ENCODE measurements at regions not wholly inside any gene's neighbourhood (a gene's known extent, or its start where the extent isn't known, plus 50 kb on each side); places are given as distances from the start of the nearest gene placed in this dataset.

DNA sequence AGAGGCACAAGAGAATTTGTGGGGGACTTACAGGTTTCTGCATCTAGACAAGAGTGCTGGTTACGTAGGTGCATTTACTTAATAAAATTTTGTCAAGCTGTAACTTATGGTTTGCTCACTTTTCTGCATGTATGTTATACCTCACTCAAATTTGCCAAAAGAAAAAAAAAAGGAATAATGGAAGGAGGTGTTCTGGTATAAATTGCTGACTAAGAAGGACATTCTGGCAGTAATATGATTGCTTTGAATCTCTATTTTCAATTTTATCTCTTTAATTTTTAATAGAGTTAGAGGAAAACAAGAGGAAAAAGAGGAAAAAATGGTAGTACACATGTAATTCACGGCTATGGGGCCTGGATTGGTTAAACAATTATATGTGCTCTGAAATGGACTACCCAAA is 119.5 kb downstream of the DUSP10 start:
- TF ChIP-seq, protein P1, sequence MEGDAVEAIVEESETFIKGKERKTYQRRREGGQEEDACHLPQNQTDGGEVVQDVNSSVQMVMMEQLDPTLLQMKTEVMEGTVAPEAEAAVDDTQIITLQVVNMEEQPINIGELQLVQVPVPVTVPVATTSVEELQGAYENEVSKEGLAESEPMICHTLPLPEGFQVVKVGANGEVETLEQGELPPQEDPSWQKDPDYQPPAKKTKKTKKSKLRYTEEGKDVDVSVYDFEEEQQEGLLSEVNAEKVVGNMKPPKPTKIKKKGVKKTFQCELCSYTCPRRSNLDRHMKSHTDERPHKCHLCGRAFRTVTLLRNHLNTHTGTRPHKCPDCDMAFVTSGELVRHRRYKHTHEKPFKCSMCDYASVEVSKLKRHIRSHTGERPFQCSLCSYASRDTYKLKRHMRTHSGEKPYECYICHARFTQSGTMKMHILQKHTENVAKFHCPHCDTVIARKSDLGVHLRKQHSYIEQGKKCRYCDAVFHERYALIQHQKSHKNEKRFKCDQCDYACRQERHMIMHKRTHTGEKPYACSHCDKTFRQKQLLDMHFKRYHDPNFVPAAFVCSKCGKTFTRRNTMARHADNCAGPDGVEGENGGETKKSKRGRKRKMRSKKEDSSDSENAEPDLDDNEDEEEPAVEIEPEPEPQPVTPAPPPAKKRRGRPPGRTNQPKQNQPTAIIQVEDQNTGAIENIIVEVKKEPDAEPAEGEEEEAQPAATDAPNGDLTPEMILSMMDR (IDR thresholded peaks at IDR 0.05; ENCODE audit: low read depth, low read length), result no peak
- Histone ChIP-seq H3K4me3 (ENCODE audit: low read depth, low read length) (no peak overlapping the region), H3K27ac (ENCODE audit: low read depth, low read length) (no peak overlapping the region), H3K9me3 (ENCODE audit: control insufficient read depth, insufficient read depth, low read length) (no peaks in the 10 kb centered on the region), H3K27me3 (ENCODE audit: control insufficient read depth, insufficient read depth, low read length) (no peaks in the 10 kb centered on the region)
- POLR2A ChIA-PET, result no interaction called here
- CTCF ChIA-PET, result no interaction called here
- no peak for DNase-seq (ENCODE audit: low read depth, low spot score)

GRCh38 chr1:221625026-221625425 is 116.9 kb downstream of the DUSP10 start:
- H3K4me3 ChIP-seq (ENCODE audit: low read depth, low read length), result no peak overlapping the region
- TF ChIP-seq, protein P1 (IDR thresholded peaks at IDR 0.05; ENCODE audit: low read depth, low read length), result no peak
- no peak for DNase-seq (ENCODE audit: low read depth, low spot score)
- no peaks in the 10 kb centered on the region for H3K27me3 ChIP-seq (ENCODE audit: control insufficient read depth, insufficient read depth, low read length)
- H3K27ac ChIP-seq (ENCODE audit: low read depth, low read length), result no peak overlapping the region
- no peaks in the 10 kb centered on the region for H3K9me3 ChIP-seq (ENCODE audit: control insufficient read depth, insufficient read depth, low read length)
- CTCF ChIA-PET, result no interaction called here
- POLR2A ChIA-PET, result no interaction called here

DNA sequence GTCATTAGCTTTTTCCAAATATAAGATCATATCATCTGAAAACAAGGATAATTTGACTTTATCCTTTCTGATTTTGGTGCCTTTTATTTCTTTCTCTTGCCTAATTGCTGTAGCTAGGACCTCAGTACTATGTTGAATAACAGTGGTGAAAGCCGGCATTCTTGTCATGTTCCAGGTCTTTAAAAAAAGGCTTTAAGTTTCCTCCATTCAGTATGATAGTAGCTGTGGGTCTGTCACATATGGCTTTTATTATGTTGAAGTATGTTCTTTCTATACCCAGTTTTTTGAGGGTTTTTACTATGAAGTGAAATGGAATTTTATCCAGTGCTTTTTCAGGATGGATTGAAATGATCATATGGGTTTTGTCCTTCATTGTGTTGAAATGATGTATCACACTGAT is 115.8 kb downstream of the DUSP10 start:
- no peak for DNase-seq (ENCODE audit: low read depth, low spot score)
- Histone ChIP-seq H3K27me3 (ENCODE audit: control insufficient read depth, insufficient read depth, low read length) (no peaks in the 10 kb centered on the region), H3K4me3 (ENCODE audit: low read depth, low read length) (no peak overlapping the region), H3K27ac (ENCODE audit: low read depth, low read length) (no peak overlapping the region), H3K9me3 (ENCODE audit: control insufficient read depth, insufficient read depth, low read length) (no peaks in the 10 kb centered on the region)
- CTCF ChIA-PET, result no interaction called here
- TF ChIP-seq, protein P1 (IDR thresholded peaks at IDR 0.05; ENCODE audit: low read depth, low read length), result no peak
- POLR2A ChIA-PET, result no interaction called here

DNA sequence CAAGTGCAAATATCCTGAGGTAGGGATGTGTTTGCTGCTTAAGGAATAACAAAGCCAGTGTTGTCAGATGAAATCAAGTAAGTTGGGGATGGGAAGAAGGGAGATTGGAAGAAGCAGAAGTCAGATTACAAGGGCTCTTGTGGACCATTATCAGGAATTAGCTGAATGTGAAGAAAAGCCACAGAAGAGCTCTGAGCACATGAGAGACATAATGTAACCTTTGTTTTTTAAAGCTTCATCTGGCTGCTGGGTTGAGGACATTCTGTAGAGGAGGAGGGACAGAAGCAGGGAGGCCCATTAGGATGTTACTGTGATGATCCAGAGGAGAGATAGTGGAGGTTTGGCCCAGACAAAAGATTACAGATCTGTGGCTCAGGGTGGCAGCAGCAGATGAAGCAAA is 111.7 kb downstream of the DUSP10 start:
- Histone ChIP-seq H3K27ac (ENCODE audit: low read depth, low read length) (no peak overlapping the region), H3K27me3 (ENCODE audit: control insufficient read depth, insufficient read depth, low read length) (no peaks in the 10 kb centered on the region), H3K9me3 (ENCODE audit: control insufficient read depth, insufficient read depth, low read length) (no peaks in the 10 kb centered on the region), H3K4me3 (ENCODE audit: low read depth, low read length) (no peak overlapping the region)
- TF ChIP-seq, protein P1 (IDR thresholded peaks at IDR 0.05; ENCODE audit: low read depth, low read length), result no peak
- no peak for DNase-seq (ENCODE audit: low read depth, low spot score)
- ChIA-PET POLR2A (no interaction called here), CTCF (interaction anchor here (1.1 kb wide), 1 partner anchor 825 kb away, joined by 3 read pairs; no protein-coding TSS in a partner anchor)

DNA sequence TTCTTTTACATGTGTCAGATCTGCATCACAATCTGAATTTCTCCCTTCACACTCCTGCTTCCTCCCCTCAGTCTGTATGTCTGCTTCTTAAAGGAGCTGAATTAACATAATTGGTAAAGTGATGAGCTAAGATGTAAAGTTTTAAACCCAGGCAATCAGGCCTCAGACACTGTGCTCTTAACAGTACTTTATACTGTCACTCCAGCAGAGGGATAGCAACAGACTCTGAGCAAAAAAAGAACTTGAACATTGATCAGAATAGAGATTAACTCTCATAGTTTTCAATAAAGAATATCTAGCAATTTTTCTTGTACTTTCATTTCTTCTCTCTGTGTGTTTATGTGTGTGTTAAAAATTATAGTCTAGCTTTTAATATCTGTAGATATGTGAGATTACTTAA is 110.3 kb downstream of the DUSP10 start:
- H3K9me3 ChIP-seq (ENCODE audit: control insufficient read depth, insufficient read depth, low read length), result no peaks in the 10 kb centered on the region
- no peak overlapping the region for H3K4me3 ChIP-seq (ENCODE audit: low read depth, low read length)
- ChIA-PET POLR2A (no interaction called here), CTCF (no interaction called here)
- H3K27ac ChIP-seq (ENCODE audit: low read depth, low read length), result no peak overlapping the region
- no peaks in the 10 kb centered on the region for H3K27me3 ChIP-seq (ENCODE audit: control insufficient read depth, insufficient read depth, low read length)
- no peak for DNase-seq (ENCODE audit: low read depth, low spot score)
- TF ChIP-seq, protein P1 (IDR thresholded peaks at IDR 0.05; ENCODE audit: low read depth, low read length), result no peak

All from AG04450 (cell line).